K562 (cell line): ENCODE measurements at regions not wholly inside any gene's neighbourhood (a gene's known extent, or its start where the extent isn't known, plus 50 kb on each side); places are given as distances from the start of the nearest gene placed in this dataset.

Experiments used
- BMI1 ChIP-seq: fragments of 150-350 bp; IDR thresholded peaks from 2 replicates; pipeline ENCODE4 v1.6.1; 2014; ENCODE audit warnings: low read length
- FOXP4 ChIP-seq: sonication (generic); formaldehyde crosslinking; IDR thresholded peaks from 2 replicates; pipeline ENCODE4 v1.8.0; 2022; ENCODE audit warnings: mild to moderate bottlenecking, missing genetic modification reagents, borderline replicate concordance
- GATA2 ChIP-seq: sonication (generic); formaldehyde crosslinking; IDR thresholded peaks from 2 replicates; pipeline ENCODE4 v1.4.0; 2020; ENCODE audit warnings: mild to moderate bottlenecking, missing genetic modification reagents
- HDAC2 ChIP-seq: fragments of 450-650 bp; IDR thresholded peaks from 2 replicates; pipeline ENCODE4 v1.6.1; 2016; ENCODE audit warnings: mild to moderate bottlenecking
- HNRNPUL1 ChIP-seq: fragments of 200-400 bp; formaldehyde crosslinking; IDR thresholded peaks from 2 replicates; pipeline ENCODE4 v1.6.1; 2017; ENCODE audit warnings: low read length
- MCM2 ChIP-seq: fragments of 450-650 bp; IDR thresholded peaks from 2 replicates; pipeline ENCODE4 v1.6.1; 2017; ENCODE audit warnings: low read depth, mild to moderate bottlenecking
- MED1 ChIP-seq: sonication (generic); formaldehyde crosslinking; IDR thresholded peaks from 2 replicates; pipeline ENCODE4 v1.8.1; 2023; ENCODE audit warnings: missing genetic modification reagents, borderline replicate concordance
- ZEB2 ChIP-seq: fragments of 450-650 bp; IDR thresholded peaks from 2 replicates; pipeline ENCODE4 v1.6.1; 2016
- ZNF165 ChIP-seq: fragments of 250-450 bp; sonication (Bioruptor Pico); IDR thresholded peaks from 2 replicates; pipeline ENCODE4 v1.4.0; 2020; ENCODE audit warnings: borderline replicate concordance
- ZNF282 ChIP-seq: sonication (generic); formaldehyde crosslinking; IDR thresholded peaks from 2 replicates; pipeline ENCODE4 v1.8.1; 2023; ENCODE audit warnings: missing genetic modification reagents
- TF ChIP-seq, protein P1 (sequence below): fragments of 450-650 bp; IDR thresholded peaks from 2 replicates; pipeline ENCODE4 v1.7.1; 2018; ENCODE audit warnings: mild to moderate bottlenecking, low read depth; ENCODE audit not compliant: partially characterized antibody

DNA sequence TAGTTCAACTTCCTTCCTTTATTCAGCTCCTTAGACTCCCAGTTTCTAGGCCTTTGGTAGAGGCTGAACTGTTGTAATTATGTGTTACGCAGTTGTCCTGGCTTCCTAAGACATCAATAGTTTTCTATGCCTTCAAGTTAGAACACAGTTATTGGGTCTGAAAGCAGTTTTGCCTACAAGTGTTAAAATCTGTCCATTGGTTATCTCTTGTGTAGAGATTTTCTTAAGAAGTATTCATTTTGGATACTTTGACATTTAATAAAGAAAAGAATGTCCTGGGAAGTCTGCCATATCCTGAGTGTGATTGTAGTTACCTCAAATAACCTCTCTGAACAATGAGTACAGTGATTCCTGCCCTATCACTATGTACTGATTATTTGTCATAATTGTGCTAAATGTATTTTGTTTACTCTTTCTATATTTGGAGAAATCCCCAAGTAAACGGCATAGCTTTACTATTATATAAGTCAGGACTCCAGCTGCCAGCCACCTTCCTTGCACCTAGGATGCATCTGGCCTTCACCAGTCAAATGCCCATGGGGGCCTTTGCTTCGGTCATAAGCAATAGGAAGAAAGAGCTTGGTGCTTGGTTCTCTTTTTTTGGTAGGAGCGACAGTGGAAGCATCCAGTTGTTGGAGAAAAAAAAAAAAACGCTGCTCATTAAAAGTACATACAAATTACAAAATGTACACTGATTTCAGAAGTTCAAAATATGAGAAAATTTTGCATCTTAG, 449.5 kb upstream of the PKDCC start (continued):
- TF ChIP-seq FOXP4 (CRISPR knock-in tag) (no peak), ZNF282 (CRISPR knock-in tag) (no peak), HDAC2 (no peak), MCM2 (no peak), HNRNPUL1 (no peak), GATA2 (CRISPR knock-in tag) (no peak), BMI1 (no peak), MED1 (CRISPR knock-in tag) (no peak), ZEB2 (no peak), ZNF165 (no peak)
- TF ChIP-seq, protein P1, sequence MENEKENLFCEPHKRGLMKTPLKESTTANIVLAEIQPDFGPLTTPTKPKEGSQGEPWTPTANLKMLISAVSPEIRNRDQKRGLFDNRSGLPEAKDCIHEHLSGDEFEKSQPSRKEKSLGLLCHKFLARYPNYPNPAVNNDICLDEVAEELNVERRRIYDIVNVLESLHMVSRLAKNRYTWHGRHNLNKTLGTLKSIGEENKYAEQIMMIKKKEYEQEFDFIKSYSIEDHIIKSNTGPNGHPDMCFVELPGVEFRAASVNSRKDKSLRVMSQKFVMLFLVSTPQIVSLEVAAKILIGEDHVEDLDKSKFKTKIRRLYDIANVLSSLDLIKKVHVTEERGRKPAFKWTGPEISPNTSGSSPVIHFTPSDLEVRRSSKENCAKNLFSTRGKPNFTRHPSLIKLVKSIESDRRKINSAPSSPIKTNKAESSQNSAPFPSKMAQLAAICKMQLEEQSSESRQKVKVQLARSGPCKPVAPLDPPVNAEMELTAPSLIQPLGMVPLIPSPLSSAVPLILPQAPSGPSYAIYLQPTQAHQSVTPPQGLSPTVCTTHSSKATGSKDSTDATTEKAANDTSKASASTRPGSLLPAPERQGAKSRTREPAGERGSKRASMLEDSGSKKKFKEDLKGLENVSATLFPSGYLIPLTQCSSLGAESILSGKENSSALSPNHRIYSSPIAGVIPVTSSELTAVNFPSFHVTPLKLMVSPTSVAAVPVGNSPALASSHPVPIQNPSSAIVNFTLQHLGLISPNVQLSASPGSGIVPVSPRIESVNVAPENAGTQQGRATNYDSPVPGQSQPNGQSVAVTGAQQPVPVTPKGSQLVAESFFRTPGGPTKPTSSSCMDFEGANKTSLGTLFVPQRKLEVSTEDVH: no peak
